GM21619 (cell line): ENCODE measurements at regions not wholly inside any gene's neighbourhood (a gene's known extent, or its start where the extent isn't known, plus 50 kb on each side); places are given as distances from the start of the nearest gene placed in this dataset.

Experiments
- ATAC-seq: cut with Tn5 transposase; IDR thresholded peaks from one replicate; pipeline ENCODE4 v1.9.1; 2021; ENCODE audit not compliant: unreplicated experiment

GRCh38 chr12:84313323-84313675 is 599.3 kb downstream of the SLC6A15 start:
- no peak for ATAC-seq

GRCh38 chr12:84308211-84308610 is 604.4 kb downstream of the SLC6A15 start:
- no peak for ATAC-seq

- ATAC-seq: no peak
These were observed 607.5 kb downstream of the SLC6A15 start for GRCh38 chr12:84305144-84305543.

GRCh38 chr12:84294246-84294645 is 618.4 kb downstream of the SLC6A15 start:
- no peak for ATAC-seq

- ATAC-seq: no peak
These were observed 622.4 kb downstream of the SLC6A15 start for GRCh38 chr12:84290168-84290567.

GRCh38 chr12:84277986-84278385 is 634.6 kb downstream of the SLC6A15 start:
- ATAC-seq: no peak

GRCh38 chr12:84276215-84276614 is 636.4 kb downstream of the SLC6A15 start:
- ATAC-seq: no peak

GRCh38 chr12:84272324-84272723 is 640.3 kb downstream of the SLC6A15 start:
- no peak for ATAC-seq

GRCh38 chr12:84270470-84271140 is 642.0 kb downstream of the SLC6A15 start:
- no peak for ATAC-seq

- no peak for ATAC-seq
These were observed 664.7 kb downstream of the SLC6A15 start for GRCh38 chr12:84247931-84248330.

- ATAC-seq: no peak
These were observed 668.9 kb downstream of the SLC6A15 start for GRCh38 chr12:84243686-84244085.

GRCh38 chr12:84222841-84223240 is 689.8 kb downstream of the SLC6A15 start:
- ATAC-seq: no peak

GRCh38 chr12:84218406-84218805 is 694.2 kb downstream of the SLC6A15 start:
- no peak for ATAC-seq

- no peak for ATAC-seq
These were observed 710.6 kb downstream of the SLC6A15 start for GRCh38 chr12:84201976-84202375.

- ATAC-seq: no peak
These were observed 714.2 kb downstream of the SLC6A15 start for GRCh38 chr12:84198294-84198946.

GRCh38 chr12:84191779-84192178 is 720.8 kb downstream of the SLC6A15 start:
- ATAC-seq: no peak

GRCh38 chr12:84186433-84186832 is 726.2 kb downstream of the SLC6A15 start:
- ATAC-seq: no peak

GRCh38 chr12:84183576-84183975 is 729.0 kb downstream of the SLC6A15 start:
- ATAC-seq: no peak

GRCh38 chr12:84174115-84174514 is 738.5 kb downstream of the SLC6A15 start:
- ATAC-seq: no peak

- no peak for ATAC-seq
These were observed 739.7 kb downstream of the SLC6A15 start for GRCh38 chr12:84172823-84173424.

GRCh38 chr12:84166812-84167211 is 745.8 kb downstream of the SLC6A15 start:
- no peak for ATAC-seq

GRCh38 chr12:84165998-84166571 is 746.5 kb downstream of the SLC6A15 start:
- ATAC-seq: no peak
